Calu3 (cell line): ENCODE measurements at regions not wholly inside any gene's neighbourhood (a gene's known extent, or its start where the extent isn't known, plus 50 kb on each side); places are given as distances from the start of the nearest gene placed in this dataset.
"Not testable (repeated sequence)": the region's sequence is repeated elsewhere in the genome, so short reads cannot be mapped to it uniquely, and the experiment has no call there.

Source experiments
- BruUV-seq: library from RNA; stranded (reverse); fragments of 400-500 nt; replicated peaks from 2 replicates; lab custom pipeline; 2021; lab: Mats Ljungman, UMichigan
- CTCF ChIA-PET: fragments of 300-600 bp; sonication (Branson Sonifier 250); formaldehyde crosslinking; loops from one replicate; lab custom pipeline; 2022; ENCODE audit warnings: antibody characterized with exemption; lab: Charles Lee
- DNase-seq: peaks from one replicate; pipeline ENCODE4 v3.0.0; 2022
- H3K27ac Mint-ChIP-seq: one replicate; pipeline ENCODE4 v1.8.0; 2022; ENCODE audit warnings: mixed read lengths; ENCODE audit not compliant: unreplicated experiment
- H3K27me3 Mint-ChIP-seq: one replicate; pipeline ENCODE4 v1.8.0; 2022; ENCODE audit warnings: mixed read lengths; ENCODE audit not compliant: unreplicated experiment
- H3K36me3 Mint-ChIP-seq: one replicate; pipeline ENCODE4 v1.8.0; 2022; ENCODE audit warnings: mild to moderate bottlenecking, moderate library complexity, mixed read lengths; ENCODE audit not compliant: insufficient read depth, unreplicated experiment
- H3K4me1 Mint-ChIP-seq: one replicate; pipeline ENCODE4 v1.8.0; 2022; ENCODE audit warnings: mild to moderate bottlenecking, low read depth, mixed read lengths; ENCODE audit not compliant: unreplicated experiment
- H3K4me3 Mint-ChIP-seq: one replicate; pipeline ENCODE4 v1.8.0; 2022; ENCODE audit warnings: mild to moderate bottlenecking, low read depth, moderate library complexity, mixed read lengths; ENCODE audit not compliant: unreplicated experiment
- H3K9me3 Mint-ChIP-seq: one replicate; pipeline ENCODE4 v1.8.0; 2022; ENCODE audit warnings: low read depth, mixed read lengths; ENCODE audit not compliant: unreplicated experiment
- CTCF ChIP-seq: fragments of 200-600 bp; IDR thresholded peaks from one replicate; pipeline ENCODE4 v1.8.0; 2022; ENCODE audit warnings: antibody characterized with exemption; ENCODE audit not compliant: unreplicated experiment
- intact Hi-C: fragments of 100-400 bp; cut with micrococcal nuclease; formaldehyde crosslinking; loops from one replicate; pipeline ENCODE4 v1.10.0; 2022; ENCODE audit not compliant: unreplicated experiment

- TF ChIP-seq CTCF: no peak
- Mint-ChIP-seq H3K9me3 (no peaks in the 10 kb centered on the region), H3K4me3 (no peak overlapping the region), H3K4me1 (peaks cover 12% of the 10 kb centered on the region), H3K36me3 (no peaks in the 10 kb centered on the region), H3K27ac (no peak overlapping the region), H3K27me3 (no peaks in the 10 kb centered on the region)
- CTCF ChIA-PET: interaction anchor here (1.2 kb wide), 1 partner anchor 311 kb away, joined by 3 read pairs; no protein-coding TSS in a partner anchor
- intact Hi-C loops: loop anchor here (5.0 to 10.0 kb wide), 2 partner anchors 201 to 289 kb away; no protein-coding TSS in a partner anchor
- no peak for DNase-seq
- no TSS peak for BruUV-seq
Measured at GRCh38 chr11:12603143-12604088, 70.8 kb upstream of the TEAD1 start.

DNA sequence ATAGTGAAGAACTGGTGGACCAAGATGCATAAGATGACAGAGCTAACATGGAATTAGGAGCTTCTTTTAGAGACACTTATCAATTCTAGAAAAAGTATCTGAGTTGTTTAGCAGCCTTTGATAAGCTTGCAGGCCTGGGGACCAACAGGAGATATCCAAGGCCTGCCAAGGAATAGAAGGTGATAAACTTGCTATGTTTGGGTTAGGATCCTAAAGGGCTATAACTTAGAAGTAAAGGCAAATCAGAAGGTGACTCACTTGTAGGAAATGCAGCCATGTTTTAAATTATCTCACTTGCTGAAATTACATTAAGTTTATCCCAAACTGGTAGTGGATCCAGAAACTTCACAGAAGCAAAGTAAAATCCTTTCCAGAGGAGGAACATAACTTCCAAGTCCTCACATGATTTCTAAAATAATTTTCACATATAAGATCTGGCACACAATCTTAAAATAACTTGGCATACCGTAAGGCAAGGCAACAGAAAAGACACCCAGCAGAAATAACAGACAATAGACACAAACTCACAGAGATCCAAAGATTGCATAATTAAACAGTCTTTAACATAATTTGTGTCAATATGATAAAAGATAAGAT is 69.6 kb upstream of the TEAD1 start:
- intact Hi-C loops: loop anchor here (5.0 to 10.0 kb wide), 2 partner anchors 200 to 288 kb away; no protein-coding TSS in a partner anchor

DNA sequence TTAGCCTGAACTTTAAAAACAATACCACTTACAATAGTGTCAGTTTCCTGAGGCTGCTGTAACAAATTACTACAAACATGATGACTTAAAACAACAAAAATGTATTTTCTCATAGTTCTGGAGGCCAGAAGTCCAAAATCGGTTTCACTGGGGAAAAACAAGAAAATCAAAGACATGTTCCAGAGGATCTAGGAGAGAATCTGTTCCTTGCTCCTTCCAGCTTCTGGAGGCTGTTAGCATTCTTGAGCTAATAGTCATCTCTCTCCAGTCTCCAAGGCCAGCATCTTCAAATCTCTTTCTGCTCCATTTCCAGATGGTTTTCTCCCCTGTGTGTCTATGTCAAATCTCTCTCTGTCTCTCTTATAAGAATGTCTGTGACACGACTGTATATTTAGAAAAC is 67.6 kb upstream of the TEAD1 start:
- no TSS peak for BruUV-seq
- CTCF ChIA-PET: no interaction called here
- no peak for TF ChIP-seq CTCF
- Mint-ChIP-seq H3K36me3 (no peaks in the 10 kb centered on the region), H3K4me1 (peaks cover under 1% of the 10 kb centered on the region), H3K27me3 (peaks cover 21% of the 10 kb centered on the region), H3K4me3 (no peak overlapping the region), H3K9me3 (no peaks in the 10 kb centered on the region), H3K27ac (no peak overlapping the region)
- intact Hi-C loops: loop anchor here (10.0 kb wide), 1 partner anchor 198 kb away; no protein-coding TSS in a partner anchor
- no peak for DNase-seq

More for the DNA sequence above, 69.6 kb upstream of the TEAD1 start:
- Mint-ChIP-seq H3K4me3 (no peak overlapping the region), H3K36me3 (no peaks in the 10 kb centered on the region), H3K27ac (no peak overlapping the region), H3K9me3 (no peaks in the 10 kb centered on the region), H3K27me3 (peaks cover 5% of the 10 kb centered on the region), H3K4me1 (peaks cover 12% of the 10 kb centered on the region)
- BruUV-seq: no TSS peak
- TF ChIP-seq CTCF: no peak
- CTCF ChIA-PET: no interaction called here
- no peak for DNase-seq

GRCh38 chr11:12608678-12609077 is 65.5 kb upstream of the TEAD1 start:
- BruUV-seq, CTCF ChIA-PET, H3K27ac Mint-ChIP-seq, H3K36me3 Mint-ChIP-seq, H3K9me3 Mint-ChIP-seq, H3K4me1 Mint-ChIP-seq, H3K4me3 Mint-ChIP-seq, DNase-seq: not testable (repeated sequence)
- H3K27me3 Mint-ChIP-seq: peaks cover 28% of the 10 kb centered on the region
- intact Hi-C loops: loop anchor here (10.0 kb wide), 1 partner anchor 196 kb away; no protein-coding TSS in a partner anchor
